Osteoblast (primary cell): ENCODE measurements at regions not wholly inside any gene's neighbourhood (a gene's known extent, or its start where the extent isn't known, plus 50 kb on each side); places are given as distances from the start of the nearest gene placed in this dataset.

Experiments
- DNase-seq: peaks from one replicate; pipeline ENCODE4 v3.0.0; 2011; ENCODE audit warnings: low spot score, mixed read lengths; ENCODE audit not compliant: insufficient read length; ENCODE audit errors: missing footprints
- H2AFZ ChIP-seq: 2 replicates; pipeline ENCODE4 v1.6.0; 2011; ENCODE audit warnings: mild to moderate bottlenecking, low read length
- H3K27ac ChIP-seq: 2 replicates; pipeline ENCODE4 v1.5.1; 2011; ENCODE audit warnings: mild to moderate bottlenecking, low read depth, low read length, moderate library complexity
- H3K27me3 ChIP-seq: 2 replicates; pipeline ENCODE4 v1.6.0; 2012; ENCODE audit warnings: mild to moderate bottlenecking, control low read depth, inconsistent platforms, low read length, moderate library complexity; ENCODE audit not compliant: insufficient read depth
- H3K36me3 ChIP-seq: 2 replicates; pipeline ENCODE4 v1.5.1; 2011; ENCODE audit warnings: mild to moderate bottlenecking, low read length, control low read depth, moderate library complexity; ENCODE audit not compliant: insufficient read depth
- H3K4me1 ChIP-seq: 2 replicates; pipeline ENCODE4 v1.5.1; 2011; ENCODE audit warnings: mild to moderate bottlenecking, low read length, control low read depth, moderate library complexity; ENCODE audit not compliant: insufficient read depth
- H3K4me2 ChIP-seq: 2 replicates; pipeline ENCODE4 v1.6.0; 2011; ENCODE audit warnings: mild to moderate bottlenecking, low read length; ENCODE audit not compliant: insufficient read depth
- H3K4me3 ChIP-seq: fragments of 200-600 bp; sonication (generic); 3 replicates; pipeline ENCODE4 v1.5.1; 2012; ENCODE audit warnings: mild to moderate bottlenecking, low read length, inconsistent platforms; ENCODE audit not compliant: insufficient read depth
- H3K79me2 ChIP-seq: 2 replicates; pipeline ENCODE4 v1.6.0; 2012; ENCODE audit warnings: mild to moderate bottlenecking, low read length, control low read depth, inconsistent platforms; ENCODE audit not compliant: insufficient read depth
- H3K9me3 ChIP-seq: 2 replicates; pipeline ENCODE4 v1.5.1; 2011; ENCODE audit warnings: low read depth, low read length, control low read depth
- H4K20me1 ChIP-seq: 2 replicates; pipeline ENCODE4 v1.6.0; 2012; ENCODE audit warnings: mild to moderate bottlenecking, low read length, control low read depth; ENCODE audit not compliant: insufficient read depth
- TF ChIP-seq, protein P1 (sequence below): IDR thresholded peaks from 2 replicates; pipeline ENCODE4 v1.5.1; 2011; ENCODE audit warnings: mild to moderate bottlenecking, low read depth, low read length, moderate library complexity; ENCODE audit errors: extremely low read depth

DNA sequence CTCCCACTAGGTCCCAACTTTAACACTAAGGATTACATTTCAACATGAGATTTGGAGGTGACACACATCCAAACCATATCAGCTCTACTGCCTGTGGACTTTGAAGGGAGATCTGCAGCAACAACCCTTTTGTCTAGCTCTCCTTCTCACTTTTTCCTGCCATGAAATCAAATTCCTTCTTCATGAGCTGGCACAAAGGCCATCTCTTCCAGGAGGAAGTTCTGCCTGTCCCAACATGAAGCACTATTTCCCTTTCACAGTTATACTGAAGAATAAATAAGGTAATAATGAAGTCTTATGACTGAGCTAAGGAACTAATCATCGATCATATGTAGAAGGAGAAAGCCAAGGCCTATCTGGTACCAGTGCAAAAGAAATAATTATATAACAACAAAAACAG is 253.5 kb upstream of the TENM4 start:
- H3K4me3 ChIP-seq, result no peak overlapping the region
- H3K79me2 ChIP-seq, result no peaks in the 10 kb centered on the region
- H3K27ac ChIP-seq, result no peak overlapping the region
- DNase-seq, result no peak
- no peaks in the 10 kb centered on the region for H3K27me3 ChIP-seq
- no peaks in the 10 kb centered on the region for H3K9me3 ChIP-seq
- TF ChIP-seq, protein P1, sequence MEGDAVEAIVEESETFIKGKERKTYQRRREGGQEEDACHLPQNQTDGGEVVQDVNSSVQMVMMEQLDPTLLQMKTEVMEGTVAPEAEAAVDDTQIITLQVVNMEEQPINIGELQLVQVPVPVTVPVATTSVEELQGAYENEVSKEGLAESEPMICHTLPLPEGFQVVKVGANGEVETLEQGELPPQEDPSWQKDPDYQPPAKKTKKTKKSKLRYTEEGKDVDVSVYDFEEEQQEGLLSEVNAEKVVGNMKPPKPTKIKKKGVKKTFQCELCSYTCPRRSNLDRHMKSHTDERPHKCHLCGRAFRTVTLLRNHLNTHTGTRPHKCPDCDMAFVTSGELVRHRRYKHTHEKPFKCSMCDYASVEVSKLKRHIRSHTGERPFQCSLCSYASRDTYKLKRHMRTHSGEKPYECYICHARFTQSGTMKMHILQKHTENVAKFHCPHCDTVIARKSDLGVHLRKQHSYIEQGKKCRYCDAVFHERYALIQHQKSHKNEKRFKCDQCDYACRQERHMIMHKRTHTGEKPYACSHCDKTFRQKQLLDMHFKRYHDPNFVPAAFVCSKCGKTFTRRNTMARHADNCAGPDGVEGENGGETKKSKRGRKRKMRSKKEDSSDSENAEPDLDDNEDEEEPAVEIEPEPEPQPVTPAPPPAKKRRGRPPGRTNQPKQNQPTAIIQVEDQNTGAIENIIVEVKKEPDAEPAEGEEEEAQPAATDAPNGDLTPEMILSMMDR, result no peak
- H3K4me1 ChIP-seq, result no peaks in the 10 kb centered on the region
- no peaks in the 10 kb centered on the region for H4K20me1 ChIP-seq
- no peak overlapping the region for H2AFZ ChIP-seq
- H3K36me3 ChIP-seq, result no peaks in the 10 kb centered on the region
- H3K4me2 ChIP-seq, result no peak overlapping the region

DNA sequence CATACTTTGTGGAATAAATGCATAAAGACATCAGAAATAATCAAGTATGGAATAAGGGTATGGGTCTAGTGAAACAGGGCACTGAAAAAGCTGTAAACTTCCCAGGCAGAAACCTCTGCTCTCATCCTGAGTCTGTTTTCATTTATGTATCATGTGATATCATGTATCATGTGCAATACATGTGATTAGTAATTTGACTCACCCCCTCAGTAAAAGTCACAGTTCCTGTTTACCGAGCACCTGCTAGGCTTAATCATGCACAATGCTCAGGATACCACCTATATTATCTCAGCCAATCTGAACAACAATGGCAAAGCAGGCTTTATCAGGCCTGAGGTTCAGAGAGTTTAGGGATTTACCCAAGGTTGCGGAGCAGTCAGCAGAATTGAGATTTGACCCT is 250.6 kb upstream of the TENM4 start:
- Histone ChIP-seq H2AFZ (no peak overlapping the region), H3K4me3 (no peak overlapping the region)
- TF ChIP-seq, protein P1, result no peak

DNA sequence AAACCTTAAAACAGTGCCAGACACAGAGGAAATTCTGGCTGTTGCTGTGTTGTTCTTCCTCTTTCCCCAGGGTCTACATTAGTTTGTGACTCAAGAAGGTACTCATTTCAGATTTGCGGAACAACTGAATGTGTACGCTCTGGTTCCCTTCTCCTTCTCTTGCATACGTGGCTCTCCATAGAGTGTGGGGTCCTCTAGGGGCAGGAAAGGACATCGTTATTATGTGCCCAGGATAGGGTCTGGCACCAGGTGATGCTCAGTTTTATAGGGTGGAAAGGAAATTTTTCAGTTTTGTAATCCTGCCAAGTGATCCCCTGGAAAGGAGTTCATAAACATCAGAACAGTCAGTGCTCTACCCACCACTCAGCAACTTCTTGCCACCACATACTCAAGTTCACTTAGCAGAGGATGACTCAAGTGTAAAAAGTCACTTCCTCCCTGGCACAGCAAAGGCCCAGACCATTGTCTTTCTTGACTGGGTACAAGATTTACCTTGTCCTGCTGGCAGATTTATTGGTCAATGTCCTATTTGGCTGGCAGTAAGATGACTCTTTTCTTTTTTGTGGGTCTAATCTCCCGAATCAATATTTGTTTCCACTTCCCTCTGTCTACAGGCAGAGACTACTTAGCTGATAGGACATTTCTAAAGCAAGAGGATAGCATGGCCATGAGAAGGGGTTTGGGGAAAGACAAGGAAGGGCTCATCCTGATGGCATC is 246.0 kb upstream of the TENM4 start:
- H3K27ac ChIP-seq, result no peak overlapping the region
- H3K4me2 ChIP-seq, result no peak overlapping the region
- no peaks in the 10 kb centered on the region for H3K4me1 ChIP-seq
- H3K79me2 ChIP-seq, result no peaks in the 10 kb centered on the region
- H4K20me1 ChIP-seq, result no peaks in the 10 kb centered on the region
- no peaks in the 10 kb centered on the region for H3K27me3 ChIP-seq
- no peak overlapping the region for H3K4me3 ChIP-seq
- no peaks in the 10 kb centered on the region for H3K9me3 ChIP-seq
- H3K36me3 ChIP-seq, result no peaks in the 10 kb centered on the region
- TF ChIP-seq, protein P1, result no peak
- no peak overlapping the region for H2AFZ ChIP-seq
- DNase-seq, result no peak

More for the DNA sequence above, 250.6 kb upstream of the TENM4 start:
- Histone ChIP-seq H4K20me1 (no peaks in the 10 kb centered on the region), H3K27me3 (no peaks in the 10 kb centered on the region), H3K4me1 (no peaks in the 10 kb centered on the region), H3K4me2 (no peak overlapping the region), H3K79me2 (no peaks in the 10 kb centered on the region), H3K36me3 (no peaks in the 10 kb centered on the region), H3K27ac (no peak overlapping the region), H3K9me3 (no peaks in the 10 kb centered on the region)
- DNase-seq, result no peak

DNA sequence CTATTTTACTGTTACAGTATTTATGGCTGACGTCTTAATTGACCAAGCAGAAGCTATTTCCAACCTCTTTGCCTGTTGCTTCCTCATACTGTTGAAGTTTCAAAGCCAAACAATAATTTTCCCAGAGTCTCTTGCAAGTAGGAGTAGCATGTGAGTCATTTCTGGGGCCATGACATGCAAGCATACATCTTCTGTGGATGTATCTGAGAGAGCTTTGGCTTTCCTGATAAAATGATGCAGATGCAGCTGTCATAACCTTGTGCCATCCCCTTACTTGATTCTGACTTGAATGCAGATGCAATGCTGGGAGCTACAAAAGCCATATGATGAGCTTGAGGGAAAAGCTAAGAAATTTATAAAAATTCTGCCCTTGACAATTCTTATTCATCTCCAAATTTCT is 243.1 kb upstream of the TENM4 start:
- DNase-seq, result no peak
- no peak overlapping the region for H3K4me2 ChIP-seq
- H4K20me1 ChIP-seq, result no peaks in the 10 kb centered on the region
- no peaks in the 10 kb centered on the region for H3K9me3 ChIP-seq
- no peaks in the 10 kb centered on the region for H3K4me1 ChIP-seq
- no peaks in the 10 kb centered on the region for H3K36me3 ChIP-seq
- no peaks in the 10 kb centered on the region for H3K79me2 ChIP-seq
- no peak overlapping the region for H3K27ac ChIP-seq
- H2AFZ ChIP-seq, result no peak overlapping the region
- H3K4me3 ChIP-seq, result no peak overlapping the region
- TF ChIP-seq, protein P1, result no peak
- no peaks in the 10 kb centered on the region for H3K27me3 ChIP-seq
